ENCODE measurements at regions not wholly inside any gene's neighbourhood (a gene's known extent, or its start where the extent isn't known, plus 50 kb on each side); places are given as distances from the start of the nearest gene placed in this dataset.

- no peak for TF ChIP-seq EZH2 (IDR thresholded peaks at IDR 0.05; ENCODE audit: low read depth, unreplicated experiment)
- TF ChIP-seq, protein P1, sequence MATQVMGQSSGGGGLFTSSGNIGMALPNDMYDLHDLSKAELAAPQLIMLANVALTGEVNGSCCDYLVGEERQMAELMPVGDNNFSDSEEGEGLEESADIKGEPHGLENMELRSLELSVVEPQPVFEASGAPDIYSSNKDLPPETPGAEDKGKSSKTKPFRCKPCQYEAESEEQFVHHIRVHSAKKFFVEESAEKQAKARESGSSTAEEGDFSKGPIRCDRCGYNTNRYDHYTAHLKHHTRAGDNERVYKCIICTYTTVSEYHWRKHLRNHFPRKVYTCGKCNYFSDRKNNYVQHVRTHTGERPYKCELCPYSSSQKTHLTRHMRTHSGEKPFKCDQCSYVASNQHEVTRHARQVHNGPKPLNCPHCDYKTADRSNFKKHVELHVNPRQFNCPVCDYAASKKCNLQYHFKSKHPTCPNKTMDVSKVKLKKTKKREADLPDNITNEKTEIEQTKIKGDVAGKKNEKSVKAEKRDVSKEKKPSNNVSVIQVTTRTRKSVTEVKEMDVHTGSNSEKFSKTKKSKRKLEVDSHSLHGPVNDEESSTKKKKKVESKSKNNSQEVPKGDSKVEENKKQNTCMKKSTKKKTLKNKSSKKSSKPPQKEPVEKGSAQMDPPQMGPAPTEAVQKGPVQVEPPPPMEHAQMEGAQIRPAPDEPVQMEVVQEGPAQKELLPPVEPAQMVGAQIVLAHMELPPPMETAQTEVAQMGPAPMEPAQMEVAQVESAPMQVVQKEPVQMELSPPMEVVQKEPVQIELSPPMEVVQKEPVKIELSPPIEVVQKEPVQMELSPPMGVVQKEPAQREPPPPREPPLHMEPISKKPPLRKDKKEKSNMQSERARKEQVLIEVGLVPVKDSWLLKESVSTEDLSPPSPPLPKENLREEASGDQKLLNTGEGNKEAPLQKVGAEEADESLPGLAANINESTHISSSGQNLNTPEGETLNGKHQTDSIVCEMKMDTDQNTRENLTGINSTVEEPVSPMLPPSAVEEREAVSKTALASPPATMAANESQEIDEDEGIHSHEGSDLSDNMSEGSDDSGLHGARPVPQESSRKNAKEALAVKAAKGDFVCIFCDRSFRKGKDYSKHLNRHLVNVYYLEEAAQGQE (IDR thresholded peaks at IDR 0.05; ENCODE audit: unreplicated experiment), result no peak
- no peak for TF ChIP-seq CTCF (conservative IDR thresholded peaks at IDR 0.05; ENCODE audit: low read depth in 2 of 2)
- no peak for TF ChIP-seq POLR2AphosphoS5 (IDR thresholded peaks at IDR 0.05; ENCODE audit: low read depth)
- no peak for TF ChIP-seq JUNB (IDR thresholded peaks at IDR 0.05; ENCODE audit: unreplicated experiment)
- no peak for TF ChIP-seq ZNF331 (CRISPR knock-in tag; IDR thresholded peaks at IDR 0.05; ENCODE audit: low read depth)
- TF ChIP-seq ETS1 (IDR thresholded peaks at IDR 0.05), result no peak
- no peak for TF ChIP-seq CREB1 (CRISPR knock-in tag; IDR thresholded peaks at IDR 0.05; ENCODE audit: low read depth)
- no peak for TF ChIP-seq EZH2phosphoT487 (IDR thresholded peaks at IDR 0.05; ENCODE audit: unreplicated experiment)
- TF ChIP-seq ZNF114 (CRISPR knock-in tag; IDR thresholded peaks at IDR 0.05), result no peak
- TF ChIP-seq NANOG (IDR thresholded peaks at IDR 0.05; ENCODE audit: borderline replicate concordance), result no peak
- TF ChIP-seq STAT1 (IDR thresholded peaks at IDR 0.05; ENCODE audit: unreplicated experiment), result no peak
These were observed 91.9 kb upstream of the DTNBP1 start for GRCh38 chr6:15754706-15755079.
